ENCODE measurements at regions not wholly inside any gene's neighbourhood (a gene's known extent, or its start where the extent isn't known, plus 50 kb on each side); places are given as distances from the start of the nearest gene placed in this dataset.

- Histone ChIP-seq H3K27ac (no peak overlapping the region), H3K36me3 (no peaks in the 10 kb centered on the region), H3K4me1 (ENCODE audit: control insufficient read depth in 1 of 2, insufficient read depth in 1 of 2, low read depth in 1 of 2, low read length in 1 of 2) (no peaks in the 10 kb centered on the region), H3K9me3 (no peaks in the 10 kb centered on the region), H3K4me3 (ENCODE audit: low read depth in 1 of 2, low read length in 1 of 2) (no peak overlapping the region), H3K27me3 (peaks cover 21% of the 10 kb centered on the region)
- TF ChIP-seq CTCF (IDR thresholded peaks at IDR 0.05) = no peak
Measured at GRCh38 chr16:86061721-86062120, 162.8 kb downstream of the IRF8 start.

DNA sequence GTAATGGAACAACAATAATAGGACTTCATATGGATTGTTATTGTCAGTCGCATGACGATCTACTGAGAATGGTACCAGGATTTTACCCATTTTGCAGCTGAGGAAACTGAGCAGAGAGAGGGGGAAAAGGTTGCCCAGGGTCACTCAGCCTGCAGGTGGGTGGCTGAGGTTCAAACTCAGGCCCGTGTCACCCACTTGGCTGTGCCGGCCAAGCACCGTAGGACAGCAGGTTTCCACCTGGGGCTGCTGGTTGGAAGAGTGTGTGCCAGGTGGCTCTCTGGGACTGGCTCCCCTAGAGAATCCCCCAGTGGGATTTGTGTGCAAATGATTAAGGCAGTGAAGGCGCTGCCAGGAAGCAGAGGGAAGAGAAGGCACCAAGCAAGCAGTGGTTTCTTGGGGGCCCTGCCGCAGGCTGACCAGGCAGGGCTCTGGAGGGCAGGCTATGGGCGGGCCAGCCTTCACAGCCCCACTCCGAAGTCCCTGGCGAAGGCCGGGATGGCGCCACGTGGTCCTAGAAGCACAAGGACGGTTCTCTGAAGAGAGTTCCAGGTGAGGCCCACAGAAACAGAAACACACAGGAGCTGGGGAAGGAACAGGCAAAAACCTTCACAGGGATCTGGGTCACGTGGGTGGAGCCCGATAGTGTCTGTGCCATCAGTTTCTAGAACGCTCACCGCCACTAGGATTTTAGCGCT is 163.5 kb downstream of the IRF8 start:
- H3K4me1 ChIP-seq (ENCODE audit: control insufficient read depth in 1 of 2, insufficient read depth in 1 of 2, low read depth in 1 of 2, low read length in 1 of 2) = no peaks in the 10 kb centered on the region
- no peak overlapping the region for H3K4me3 ChIP-seq (ENCODE audit: low read depth in 1 of 2, low read length in 1 of 2)
- no peaks in the 10 kb centered on the region for H3K9me3 ChIP-seq
- H3K36me3 ChIP-seq = no peaks in the 10 kb centered on the region
- H3K27ac ChIP-seq = no peak overlapping the region
- peaks cover 18% of the 10 kb centered on the region for H3K27me3 ChIP-seq
- TF ChIP-seq CTCF (IDR thresholded peaks at IDR 0.05) = no peak

DNA sequence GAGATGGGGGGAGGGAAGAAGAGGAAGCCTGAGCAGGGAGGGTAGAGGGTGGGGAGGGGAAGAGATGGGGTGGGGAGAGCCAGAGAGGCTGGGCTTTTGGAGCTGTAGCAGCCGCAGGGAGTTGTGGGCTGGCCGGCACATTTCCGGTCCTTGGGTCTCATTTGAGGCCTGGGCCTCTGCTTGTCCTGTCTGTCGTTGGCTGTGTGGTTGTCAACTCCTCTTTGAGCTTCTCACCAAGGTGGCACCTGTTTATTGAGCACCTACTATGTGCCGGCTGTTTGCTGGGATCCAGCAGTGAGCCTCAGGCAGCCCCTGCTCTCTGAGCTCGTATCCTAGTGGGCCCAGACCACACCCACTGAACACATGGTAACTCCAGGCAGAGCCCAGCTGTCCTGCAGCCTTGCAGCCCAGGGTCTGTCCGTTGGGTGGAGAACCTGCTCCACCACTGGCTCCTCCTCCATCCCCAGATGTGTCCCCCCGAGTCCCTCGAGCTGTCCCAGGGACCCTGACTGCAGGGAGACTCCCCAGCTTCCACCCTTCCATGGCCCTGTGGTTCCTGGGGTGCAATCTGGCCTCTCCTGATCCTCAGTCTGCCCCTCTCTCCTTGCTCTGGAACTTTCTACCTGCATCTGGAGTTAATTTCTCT is 164.9 kb downstream of the IRF8 start:
- no peak overlapping the region for H3K4me3 ChIP-seq (ENCODE audit: low read depth in 1 of 2, low read length in 1 of 2)
- no peak for TF ChIP-seq CTCF (IDR thresholded peaks at IDR 0.05)
- peaks cover 16% of the 10 kb centered on the region for H3K27me3 ChIP-seq
- no peaks in the 10 kb centered on the region for H3K9me3 ChIP-seq
- no peaks in the 10 kb centered on the region for H3K36me3 ChIP-seq
- no peaks in the 10 kb centered on the region for H3K4me1 ChIP-seq (ENCODE audit: control insufficient read depth in 1 of 2, insufficient read depth in 1 of 2, low read depth in 1 of 2, low read length in 1 of 2)
- no peak overlapping the region for H3K27ac ChIP-seq

GRCh38 chr16:86064431-86065250 is 165.7 kb downstream of the IRF8 start:
- Histone ChIP-seq H3K27me3 (peaks cover 21% of the 10 kb centered on the region), H3K27ac (no peak overlapping the region), H3K36me3 (no peaks in the 10 kb centered on the region), H3K9me3 (no peaks in the 10 kb centered on the region), H3K4me1 (ENCODE audit: control insufficient read depth in 1 of 2, insufficient read depth in 1 of 2, low read depth in 1 of 2, low read length in 1 of 2) (no peaks in the 10 kb centered on the region), H3K4me3 (ENCODE audit: low read depth in 1 of 2, low read length in 1 of 2) (no peak overlapping the region)
- no peak for TF ChIP-seq CTCF (IDR thresholded peaks at IDR 0.05)

- H3K4me1 ChIP-seq (ENCODE audit: control insufficient read depth in 1 of 2, insufficient read depth in 1 of 2, low read depth in 1 of 2, low read length in 1 of 2) = no peaks in the 10 kb centered on the region
- H3K27ac ChIP-seq = no peak overlapping the region
- no peaks in the 10 kb centered on the region for H3K9me3 ChIP-seq
- H3K27me3 ChIP-seq = peaks cover 31% of the 10 kb centered on the region
- H3K36me3 ChIP-seq = no peaks in the 10 kb centered on the region
- H3K4me3 ChIP-seq (ENCODE audit: low read depth in 1 of 2, low read length in 1 of 2) = no peak overlapping the region
- TF ChIP-seq CTCF (IDR thresholded peaks at IDR 0.05) = no peak
Measured at GRCh38 chr16:86065711-86066110, 166.7 kb downstream of the IRF8 start.

Measured in neutrophil (primary cell).